SK-MEL-5 (cell line): ENCODE measurements at regions not wholly inside any gene's neighbourhood (a gene's known extent, or its start where the extent isn't known, plus 50 kb on each side); places are given as distances from the start of the nearest gene placed in this dataset.

Experiments
- DNase-seq: peaks from one replicate; pipeline ENCODE4 v3.0.0-alpha.2; 2016; ENCODE audit warnings: low read depth, low spot score
- in situ Hi-C: cut with HindIII; loops from 2 replicates; pipeline ENCODE4 v1.10.0; 2016; ENCODE audit warnings: low sequenced_read_pairs, high pct_unique_total_duplicates, low pct_unique_long_range_greater_than_20kb

- no peak for DNase-seq
Observed at GRCh38 chr1:80245813-80246212, 1239.3 kb upstream of the ADGRL4 start.

GRCh38 chr1:80244372-80244771 lies 1237.8 kb upstream of the ADGRL4 start:
- in situ Hi-C loops = no loop called here
- no peak for DNase-seq

More at GRCh38 chr1:80245813-80246212, 1239.3 kb upstream of the ADGRL4 start:
- in situ Hi-C loops = no loop called here

GRCh38 chr1:80241566-80241965 lies 1235.0 kb upstream of the ADGRL4 start:
- DNase-seq = no peak
- in situ Hi-C loops = no loop called here

GRCh38 chr1:80225510-80225909 lies 1219.0 kb upstream of the ADGRL4 start:
- in situ Hi-C loops = no loop called here

GRCh38 chr1:80221319-80221718 lies 1214.8 kb upstream of the ADGRL4 start:
- peak; percentile 1 for DNase-seq
- in situ Hi-C loops = no loop called here

More at GRCh38 chr1:80225510-80225909, 1219.0 kb upstream of the ADGRL4 start:
- DNase-seq = no peak

- peak; percentile 65 for DNase-seq
Observed at GRCh38 chr1:80218112-80218511, 1211.6 kb upstream of the ADGRL4 start.

GRCh38 chr1:80217377-80217986 lies 1211.0 kb upstream of the ADGRL4 start:
- DNase-seq = peak; percentile 51
- in situ Hi-C loops = no loop called here

More at GRCh38 chr1:80218112-80218511, 1211.6 kb upstream of the ADGRL4 start:
- in situ Hi-C loops = no loop called here

GRCh38 chr1:80214888-80215540 lies 1208.5 kb upstream of the ADGRL4 start:
- no peak for DNase-seq
- in situ Hi-C loops = no loop called here

- DNase-seq = no peak
- in situ Hi-C loops = no loop called here
Observed at GRCh38 chr1:80212948-80213347, 1206.4 kb upstream of the ADGRL4 start.

GRCh38 chr1:80211691-80212380 lies 1205.3 kb upstream of the ADGRL4 start:
- no peak for DNase-seq

GRCh38 chr1:80202118-80202517 lies 1195.6 kb upstream of the ADGRL4 start:
- DNase-seq = no peak
- in situ Hi-C loops = no loop called here

More at GRCh38 chr1:80211691-80212380, 1205.3 kb upstream of the ADGRL4 start:
- in situ Hi-C loops = no loop called here

GRCh38 chr1:80194221-80194620 lies 1187.7 kb upstream of the ADGRL4 start:
- no peak for DNase-seq
- in situ Hi-C loops = no loop called here

- in situ Hi-C loops = no loop called here
Observed at GRCh38 chr1:80181418-80181817, 1174.9 kb upstream of the ADGRL4 start.

GRCh38 chr1:80171631-80172030 lies 1165.1 kb upstream of the ADGRL4 start:
- no peak for DNase-seq
- in situ Hi-C loops = no loop called here

More at GRCh38 chr1:80181418-80181817, 1174.9 kb upstream of the ADGRL4 start:
- no peak for DNase-seq

GRCh38 chr1:80170811-80171485 lies 1164.4 kb upstream of the ADGRL4 start:
- no peak for DNase-seq
- in situ Hi-C loops = no loop called here

- in situ Hi-C loops = no loop called here
- DNase-seq = no peak
Observed at GRCh38 chr1:80164150-80164549, 1157.6 kb upstream of the ADGRL4 start.

GRCh38 chr1:80163686-80164085 lies 1157.2 kb upstream of the ADGRL4 start:
- in situ Hi-C loops = no loop called here
- no peak for DNase-seq

- DNase-seq = no peak
- in situ Hi-C loops = no loop called here
Observed at GRCh38 chr1:80158771-80159170, 1152.2 kb upstream of the ADGRL4 start.
